DMS153 (cell line): ENCODE measurements at regions not wholly inside any gene's neighbourhood (a gene's known extent, or its start where the extent isn't known, plus 50 kb on each side); places are given as distances from the start of the nearest gene placed in this dataset.
"Not testable (repeated sequence)": the region's sequence is repeated elsewhere in the genome, so short reads cannot be mapped to it uniquely, and the experiment has no call there.

Source experiments
- DNase-seq: peaks from one replicate; lab custom pipeline; 2025; lab: John Stamatoyannopoulos, UW

- not testable (repeated sequence) for DNase-seq
These were observed 239.4 kb downstream of the RTP5 start for GRCh38 chr2:242108797-242109500.

DNA sequence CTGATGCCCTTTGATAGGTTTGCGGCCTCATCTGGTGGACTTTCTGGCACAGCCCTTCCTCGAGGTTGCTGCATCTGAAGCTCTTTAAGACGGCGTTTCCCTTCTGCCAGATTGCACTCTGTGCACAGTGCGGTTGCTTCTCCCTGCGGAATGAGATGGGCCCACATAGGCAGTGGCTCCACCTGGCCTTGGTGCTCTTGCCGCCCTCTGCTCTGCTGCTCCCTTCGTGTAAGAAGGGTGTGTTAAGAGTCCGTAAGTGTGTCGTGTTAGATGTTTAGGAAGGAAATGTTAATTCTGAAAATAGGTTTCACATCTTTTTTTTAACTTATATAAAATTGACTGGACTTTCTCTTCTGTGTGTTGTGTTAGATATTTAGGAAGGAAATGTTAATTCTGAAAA, 240.3 kb downstream of the RTP5 start:
- not testable (repeated sequence) for DNase-seq

GRCh38 chr2:242111954-242112353, 242.4 kb downstream of the RTP5 start:
- not testable (repeated sequence) for DNase-seq

- DNase-seq, result not testable (repeated sequence)
These were observed 244.0 kb downstream of the RTP5 start for GRCh38 chr2:242113492-242113891.

GRCh38 chr2:242116676-242117075, 247.1 kb downstream of the RTP5 start:
- DNase-seq, result not testable (repeated sequence)

DNA sequence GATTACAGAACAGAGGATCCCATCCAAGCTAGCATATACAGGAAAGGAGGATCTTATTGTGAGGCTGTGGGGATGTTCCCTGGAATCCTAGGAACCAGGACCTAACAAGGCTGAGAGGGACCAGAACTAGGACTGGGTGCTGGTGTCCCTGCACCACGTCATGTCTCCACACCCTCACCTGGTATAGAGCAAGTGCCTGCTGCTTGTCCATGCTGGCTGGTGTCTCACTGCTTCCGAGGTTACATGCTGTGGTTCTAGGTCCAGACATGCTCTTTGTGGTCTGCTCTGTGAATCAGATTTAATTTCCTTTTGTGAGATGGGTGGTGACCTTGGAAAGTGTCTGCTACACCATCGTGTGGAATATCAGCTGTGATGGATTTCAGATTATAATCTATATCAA, 247.8 kb downstream of the RTP5 start:
- DNase-seq, result not testable (repeated sequence)

DNA sequence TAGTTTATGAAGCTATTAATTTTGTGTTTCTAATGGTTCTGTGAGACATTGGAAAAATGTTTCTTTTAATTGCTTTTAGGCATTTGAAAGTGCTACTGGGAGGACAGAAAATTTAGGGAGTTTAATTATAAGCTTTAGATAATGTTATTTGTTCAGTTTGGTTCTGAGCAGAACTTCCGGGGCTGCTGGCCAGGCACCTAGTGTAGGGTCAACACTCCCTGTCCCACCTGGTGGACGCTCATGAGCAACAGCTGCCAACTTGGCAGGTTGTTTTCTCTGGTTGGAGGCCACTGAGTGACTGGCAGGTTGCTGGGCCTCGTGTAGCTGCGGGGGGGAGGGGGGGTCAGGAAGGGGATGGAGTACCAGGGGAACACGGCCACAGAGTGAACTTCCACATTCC, 250.2 kb downstream of the RTP5 start:
- not testable (repeated sequence) for DNase-seq

DNA sequence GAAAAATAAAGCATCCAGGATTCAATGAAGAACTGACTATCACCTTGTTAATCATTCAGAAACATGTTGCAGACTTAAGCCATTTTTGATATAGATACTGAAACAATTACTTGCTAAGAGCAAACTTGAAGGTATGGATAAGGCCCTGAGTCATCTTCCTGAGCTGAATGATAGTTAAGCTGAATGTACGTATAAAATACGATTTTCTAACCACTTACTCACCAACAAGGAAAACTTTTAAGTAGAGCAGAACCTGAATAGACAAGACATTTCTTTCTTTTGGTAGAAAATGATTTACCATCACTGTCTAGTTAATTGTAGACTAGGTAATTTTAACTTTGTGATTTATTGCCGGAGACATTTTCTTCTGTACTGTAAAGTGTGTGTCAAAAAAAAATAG, 261.2 kb downstream of the RTP5 start:
- not testable (repeated sequence) for DNase-seq

GRCh38 chr2:242159921-242160320, 290.4 kb downstream of the RTP5 start:
- DNase-seq, result not testable (repeated sequence)

- not testable (repeated sequence) for DNase-seq
These were observed 295.6 kb downstream of the RTP5 start for GRCh38 chr2:242165115-242165514.

- DNase-seq, result not testable (repeated sequence)
These were observed 301.8 kb downstream of the RTP5 start for GRCh38 chr2:242171290-242171689.
